ENCODE measurements at regions not wholly inside any gene's neighbourhood (a gene's known extent, or its start where the extent isn't known, plus 50 kb on each side); places are given as distances from the start of the nearest gene placed in this dataset.
"Not testable (repeated sequence)": the region's sequence is repeated elsewhere in the genome, so short reads cannot be mapped to it uniquely, and the experiment has no call there.

- intact Hi-C loops (cut with DNase I) = no loop called here
- Histone ChIP-seq H3K4me3 (no peak overlapping the region), H3K27ac (peak overlapping the region in 2 of 3 donors; percentile 19 to 30), H3K27me3 (no peaks in the 10 kb centered on the region), H3K9me3 (no peaks in the 10 kb centered on the region), H3K4me1 (peaks cover 0 to 19% (median 3%) of the 10 kb centered on the region in 4 donors), H3K36me3 (no peaks in the 10 kb centered on the region)
- no peak for TF ChIP-seq POLR2A (IDR thresholded peaks at IDR 0.05)
- ATAC-seq (peak; percentile 53 to 75 (median 64)), DNase-seq (peak in 2 of 3 donors; percentile 46 to 48)
- 33% methylated on average over 1 of the region's 1 CpG for WGBS (ENCODE audit: insufficient coverage, low coverage, low lambda C conversion rate, missing lambda C conversion rate)
Measured at GRCh38 chr12:73225371-73225937, 953.3 kb downstream of the TRHDE start.

GRCh38 chr12:73225941-73226340 lies 953.8 kb downstream of the TRHDE start:
- intact Hi-C loops (cut with DNase I) = no loop called here
- Histone ChIP-seq H3K27ac (peak overlapping the region in 2 of 3 donors; percentile 19 to 30), H3K4me1 (peaks cover 0 to 14% (median 1%) of the 10 kb centered on the region in 4 donors), H3K9me3 (no peaks in the 10 kb centered on the region), H3K36me3 (no peaks in the 10 kb centered on the region), H3K4me3 (no peak overlapping the region), H3K27me3 (no peaks in the 10 kb centered on the region)
- DNase-seq (no peak), ATAC-seq (peak in 3 of 4 donors; percentile 40 to 85 (median 47))
- 14% methylated on average over 2 of the region's 2 CpGs for WGBS (ENCODE audit: insufficient coverage, low coverage, low lambda C conversion rate, missing lambda C conversion rate)
- TF ChIP-seq CTCF (IDR thresholded peaks at IDR 0.05) (no peak), POLR2A (IDR thresholded peaks at IDR 0.05) (no peak)

GRCh38 chr12:73226593-73226992 lies 954.4 kb downstream of the TRHDE start:
- Histone ChIP-seq H3K4me1 (peaks cover 0 to 7% (median 0%) of the 10 kb centered on the region in 4 donors), H3K36me3 (no peaks in the 10 kb centered on the region), H3K9me3 (no peaks in the 10 kb centered on the region), H3K27ac (peak overlapping the region in 1 of 3 donors; percentile 30), H3K4me3 (no peak overlapping the region), H3K27me3 (no peaks in the 10 kb centered on the region)
- DNase-seq = no peak
- WGBS (ENCODE audit: insufficient coverage, low coverage, low lambda C conversion rate, missing lambda C conversion rate) = 24% methylated on average over 1 of the region's 1 CpG
- TF ChIP-seq POLR2A (IDR thresholded peaks at IDR 0.05) (no peak), CTCF (IDR thresholded peaks at IDR 0.05) (no peak)
- intact Hi-C loops (cut with DNase I) = no loop called here
- ATAC-seq = peak; percentile 69 to 87 (median 82)

- H3K4me1 ChIP-seq; intact Hi-C loops (cut with DNase I); ATAC-seq; H3K27me3 ChIP-seq; H3K27ac ChIP-seq; H3K4me3 ChIP-seq; DNase-seq; H3K36me3 ChIP-seq; H3K9me3 ChIP-seq: not testable (repeated sequence)
- WGBS (ENCODE audit: insufficient coverage, low coverage, low lambda C conversion rate, missing lambda C conversion rate) = 63% methylated on average over 1 of the region's 1 CpG
Measured at GRCh38 chr12:73228828-73229227, 956.7 kb downstream of the TRHDE start.

GRCh38 chr12:73235387-73235786 lies 963.2 kb downstream of the TRHDE start:
- no peaks in the 10 kb centered on the region for H3K9me3 ChIP-seq
- no peak overlapping the region for H3K27ac ChIP-seq
- no peaks in the 10 kb centered on the region for H3K36me3 ChIP-seq
- ATAC-seq (no peak), DNase-seq (no peak)
- H3K4me3 ChIP-seq = no peak overlapping the region
- 80% methylated on average over 1 of the region's 3 CpGs for WGBS (ENCODE audit: insufficient coverage, low coverage, low lambda C conversion rate, missing lambda C conversion rate)
- H3K4me1 ChIP-seq = no peaks in the 10 kb centered on the region
- H3K27me3 ChIP-seq = no peaks in the 10 kb centered on the region
- no peak for TF ChIP-seq POLR2A (IDR thresholded peaks at IDR 0.05)
- TF ChIP-seq CTCF (IDR thresholded peaks at IDR 0.05) = no peak
- intact Hi-C loops (cut with DNase I) = no loop called here
